Esophagus muscularis mucosa (tissue), 4 donors: ENCODE measurements at regions not wholly inside any gene's neighbourhood (a gene's known extent, or its start where the extent isn't known, plus 50 kb on each side); places are given as distances from the start of the nearest gene placed in this dataset.

Source experiments
- EP300 ChIP-seq: sonication (generic); formaldehyde crosslinking; IDR thresholded peaks from one replicate; pipeline ENCODE4 v1.6.1; 2017; ENCODE audit warnings: antibody characterized with exemption
- POLR2A ChIP-seq: fragments of 450-650 bp; IDR thresholded peaks from one replicate; pipeline ENCODE4 v1.6.1; 2017; ENCODE audit warnings: antibody characterized with exemption, moderate library complexity, mild to moderate bottlenecking, low read depth
- POLR2AphosphoS5 ChIP-seq, 2 donors: sonication (generic); formaldehyde crosslinking; IDR thresholded peaks; one replicate each; pipeline ENCODE4 v1.6.1; 2017; ENCODE audit warnings: antibody characterized with exemption in 2 of 2
- TF ChIP-seq, protein P1 (sequence below), 3 experiments: fragments of 200-600 bp in 2 of 3; fragments of 450-650 bp in 1 of 3; sonication (generic) in 2 of 3; IDR thresholded peaks; one replicate each; pipeline ENCODE4 v1.5.1; 2017 to 2019; ENCODE audit warnings: antibody characterized with exemption in 3 of 3, mild to moderate bottlenecking in 2 of 3, moderate library complexity in 1 of 3

DNA sequence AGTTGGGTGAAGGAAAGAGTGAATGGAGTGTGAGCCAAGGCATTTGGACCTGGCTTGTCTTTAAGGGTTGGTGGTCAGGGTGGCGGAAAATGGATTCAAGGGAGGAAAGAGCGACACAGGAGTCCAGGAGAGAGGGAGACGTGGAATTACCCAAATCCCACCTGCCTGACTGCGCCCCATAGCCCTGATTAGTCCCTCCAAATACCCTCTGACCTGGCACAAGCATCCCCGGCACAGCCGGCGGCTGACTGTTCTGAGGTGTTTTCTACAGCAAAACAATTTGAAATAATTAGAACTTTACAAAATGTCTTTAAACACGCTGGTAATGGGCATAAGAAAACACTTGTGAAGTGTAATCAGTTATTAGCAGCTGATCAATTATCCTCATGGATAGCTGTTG lies 175.8 kb downstream of the PHETA1 start:
- TF ChIP-seq POLR2A (no peak), EP300 (no peak), POLR2AphosphoS5 (IDR thresholded peaks at IDR 0.05) (no peak)
- TF ChIP-seq, protein P1, sequence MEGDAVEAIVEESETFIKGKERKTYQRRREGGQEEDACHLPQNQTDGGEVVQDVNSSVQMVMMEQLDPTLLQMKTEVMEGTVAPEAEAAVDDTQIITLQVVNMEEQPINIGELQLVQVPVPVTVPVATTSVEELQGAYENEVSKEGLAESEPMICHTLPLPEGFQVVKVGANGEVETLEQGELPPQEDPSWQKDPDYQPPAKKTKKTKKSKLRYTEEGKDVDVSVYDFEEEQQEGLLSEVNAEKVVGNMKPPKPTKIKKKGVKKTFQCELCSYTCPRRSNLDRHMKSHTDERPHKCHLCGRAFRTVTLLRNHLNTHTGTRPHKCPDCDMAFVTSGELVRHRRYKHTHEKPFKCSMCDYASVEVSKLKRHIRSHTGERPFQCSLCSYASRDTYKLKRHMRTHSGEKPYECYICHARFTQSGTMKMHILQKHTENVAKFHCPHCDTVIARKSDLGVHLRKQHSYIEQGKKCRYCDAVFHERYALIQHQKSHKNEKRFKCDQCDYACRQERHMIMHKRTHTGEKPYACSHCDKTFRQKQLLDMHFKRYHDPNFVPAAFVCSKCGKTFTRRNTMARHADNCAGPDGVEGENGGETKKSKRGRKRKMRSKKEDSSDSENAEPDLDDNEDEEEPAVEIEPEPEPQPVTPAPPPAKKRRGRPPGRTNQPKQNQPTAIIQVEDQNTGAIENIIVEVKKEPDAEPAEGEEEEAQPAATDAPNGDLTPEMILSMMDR (IDR thresholded peaks at IDR 0.05): no peak
